Germinal center (tissue), 1 donor: ENCODE measurements at regions not wholly inside any gene's neighbourhood (a gene's known extent, or its start where the extent isn't known, plus 50 kb on each side); places are given as distances from the start of the nearest gene placed in this dataset.
"Not testable (repeated sequence)": the region's sequence is repeated elsewhere in the genome, so short reads cannot be mapped to it uniquely, and the experiment has no call there.

Source experiments
- DNase-seq: peaks from one replicate; pipeline ENCODE4 v3.0.0; 2012; ENCODE audit warnings: mixed read lengths, low spot score

DNA sequence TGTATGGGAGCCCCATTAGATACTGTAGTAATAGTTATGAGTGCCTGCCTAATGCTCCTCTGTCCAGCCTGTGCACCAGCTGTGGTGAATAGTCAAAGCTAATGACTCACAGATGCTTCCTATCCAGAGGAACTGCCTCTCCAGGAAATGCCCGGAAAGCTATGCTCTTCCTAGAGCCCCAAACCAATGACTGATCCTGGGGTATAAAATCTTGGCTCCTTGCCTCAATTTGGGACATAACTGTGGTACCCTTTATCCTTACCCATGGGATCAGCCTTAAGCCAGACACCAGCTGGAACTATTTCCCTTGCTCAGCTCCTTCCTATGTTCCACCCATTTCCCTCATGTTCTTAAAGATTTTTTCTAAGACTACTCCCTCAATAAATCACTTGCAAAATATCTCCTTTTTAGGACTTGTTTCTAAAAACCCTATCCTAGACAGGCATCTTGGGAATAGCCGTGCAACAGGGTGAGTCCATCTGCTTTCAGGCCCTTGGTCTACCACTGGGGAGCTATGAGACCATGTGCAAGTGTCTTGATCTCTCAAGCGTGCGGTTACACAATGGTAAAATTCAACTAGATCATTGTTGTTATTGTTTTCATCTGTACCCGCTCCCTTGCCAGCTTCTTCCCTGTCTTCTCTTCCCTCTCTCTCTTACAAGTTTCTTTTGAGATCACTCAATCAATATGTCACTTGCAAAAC lies 283.7 kb downstream of the BTBD3 start:
- DNase-seq, result no peak

GRCh38 chr20:12203399-12203798 lies 285.7 kb downstream of the BTBD3 start:
- no peak for DNase-seq

DNA sequence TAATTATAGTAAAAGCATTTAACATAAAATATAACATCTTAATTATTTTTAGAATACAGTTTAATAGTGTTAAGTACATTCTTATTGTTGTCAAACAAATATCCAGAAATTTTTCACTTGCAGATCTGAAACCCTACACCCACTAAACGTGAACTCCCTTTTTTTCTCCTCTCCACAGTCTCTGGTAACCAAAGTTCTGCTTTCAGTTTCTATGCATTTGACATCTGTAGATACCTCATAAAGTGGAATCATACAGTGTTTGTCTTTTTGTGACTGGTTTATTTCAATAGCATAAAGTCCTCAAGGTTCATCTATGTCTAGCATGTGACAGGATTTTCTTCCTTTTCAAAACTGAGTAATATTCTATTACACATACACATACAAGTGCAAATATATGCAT lies 286.3 kb downstream of the BTBD3 start:
- no peak for DNase-seq

GRCh38 chr20:12207875-12208274 lies 290.2 kb downstream of the BTBD3 start:
- no peak for DNase-seq

GRCh38 chr20:12210591-12210990 lies 292.9 kb downstream of the BTBD3 start:
- DNase-seq, result no peak

- DNase-seq, result no peak
Measured at GRCh38 chr20:12211361-12211760, 293.7 kb downstream of the BTBD3 start.

DNA sequence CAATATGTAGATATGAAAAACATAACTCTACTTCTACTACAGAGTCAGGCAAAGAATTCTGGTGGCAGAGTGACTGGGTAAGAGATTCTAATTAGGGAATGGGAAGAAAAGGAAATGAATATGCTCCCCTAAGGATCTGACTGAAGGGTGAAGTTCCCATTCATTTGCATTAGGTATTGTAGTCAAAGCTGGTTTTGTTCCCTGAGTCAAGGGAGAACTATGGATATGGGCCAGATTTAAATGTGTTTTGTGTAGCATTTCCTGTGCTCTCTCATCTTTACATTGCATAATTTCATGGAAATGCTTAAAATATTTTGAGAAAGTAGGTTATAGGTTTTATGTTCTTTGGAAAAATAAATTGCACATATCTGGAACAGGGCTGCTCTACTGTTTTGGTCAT lies 299.7 kb downstream of the BTBD3 start:
- DNase-seq, result no peak

GRCh38 chr20:12219798-12220197 lies 302.1 kb downstream of the BTBD3 start:
- DNase-seq, result no peak

- no peak for DNase-seq
Measured at GRCh38 chr20:12223057-12223456, 305.4 kb downstream of the BTBD3 start.

DNA sequence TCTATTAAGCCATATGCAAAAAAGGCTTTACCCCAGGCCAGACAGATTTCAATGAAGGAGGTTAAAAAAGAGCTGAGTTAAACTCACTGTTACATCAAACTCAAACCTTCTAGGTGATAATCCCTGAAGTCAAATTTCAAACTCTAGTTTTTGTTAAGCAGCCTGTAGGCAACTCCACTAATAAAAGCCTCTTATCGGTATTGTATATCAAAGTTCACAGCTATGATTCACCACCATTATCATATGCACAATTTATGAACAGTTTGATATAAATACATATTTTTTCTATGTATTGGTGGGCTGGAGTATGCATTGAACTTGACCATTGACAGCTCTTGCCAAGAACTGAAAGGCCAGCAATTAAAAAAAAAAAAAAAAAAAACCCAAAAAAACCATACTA lies 308.2 kb downstream of the BTBD3 start:
- DNase-seq, result no peak

DNA sequence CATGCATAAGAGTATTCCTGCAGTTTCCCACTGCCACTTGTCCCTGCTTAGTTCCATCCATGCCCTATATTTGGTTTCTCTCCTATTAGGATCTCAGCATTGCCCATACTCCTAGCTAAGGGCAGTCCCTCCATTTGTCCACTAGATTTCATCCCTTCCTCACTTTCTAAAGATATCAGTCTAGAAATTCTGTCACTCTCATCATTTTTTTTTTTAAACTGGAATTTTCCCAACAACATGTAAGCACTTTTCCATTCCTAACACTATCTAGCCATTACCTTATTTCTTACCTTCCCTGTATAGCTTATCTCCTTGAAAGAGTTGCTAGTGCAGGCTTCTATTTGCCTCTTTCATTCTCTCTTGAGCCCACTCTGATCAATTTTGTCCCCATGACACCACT lies 312.2 kb downstream of the BTBD3 start:
- DNase-seq, result no peak

GRCh38 chr20:12237772-12238171 lies 320.1 kb downstream of the BTBD3 start:
- DNase-seq, result no peak

- DNase-seq, result no peak
Measured at GRCh38 chr20:12241065-12241464, 323.4 kb downstream of the BTBD3 start.

DNA sequence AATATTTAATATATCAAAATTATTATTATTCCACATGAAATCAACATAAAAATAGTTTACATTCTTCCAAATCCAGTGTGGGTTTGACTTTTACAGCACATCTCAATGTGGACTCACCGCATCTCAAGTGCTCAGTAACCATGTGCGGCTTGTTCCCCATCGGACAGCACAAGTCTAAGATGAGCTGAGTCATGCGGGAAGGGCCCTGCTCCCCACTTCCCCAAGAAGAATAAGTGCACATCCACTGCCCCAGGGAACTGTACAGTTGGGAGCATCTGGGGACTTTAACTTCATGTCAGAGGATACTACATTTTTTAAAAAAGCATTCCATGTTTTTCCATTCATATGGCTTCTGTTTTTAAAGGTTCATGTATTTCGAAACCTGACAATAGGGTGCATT lies 325.6 kb downstream of the BTBD3 start:
- no peak for DNase-seq

DNA sequence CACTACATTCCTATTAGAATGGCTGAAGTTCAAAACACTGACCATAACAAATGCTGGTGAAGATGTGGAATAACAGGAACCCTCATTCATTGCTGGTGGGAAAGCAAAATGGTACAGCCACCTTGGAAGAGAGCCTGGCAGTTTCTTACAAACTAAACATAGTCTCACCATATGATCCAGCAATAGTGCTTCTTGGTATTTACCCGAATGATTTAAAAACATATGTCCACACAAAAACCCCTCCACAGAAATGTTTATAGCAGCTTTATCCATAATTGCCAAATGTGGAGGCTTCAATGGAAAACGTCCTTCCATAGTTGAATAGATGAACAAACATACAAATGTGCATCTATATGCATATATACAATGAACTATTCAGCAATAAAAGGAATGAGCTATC lies 330.8 kb downstream of the BTBD3 start:
- no peak for DNase-seq

GRCh38 chr20:12250661-12251060 lies 333.0 kb downstream of the BTBD3 start:
- not testable (repeated sequence) for DNase-seq

- no peak for DNase-seq
Measured at GRCh38 chr20:12252793-12253192, 335.1 kb downstream of the BTBD3 start.

DNA sequence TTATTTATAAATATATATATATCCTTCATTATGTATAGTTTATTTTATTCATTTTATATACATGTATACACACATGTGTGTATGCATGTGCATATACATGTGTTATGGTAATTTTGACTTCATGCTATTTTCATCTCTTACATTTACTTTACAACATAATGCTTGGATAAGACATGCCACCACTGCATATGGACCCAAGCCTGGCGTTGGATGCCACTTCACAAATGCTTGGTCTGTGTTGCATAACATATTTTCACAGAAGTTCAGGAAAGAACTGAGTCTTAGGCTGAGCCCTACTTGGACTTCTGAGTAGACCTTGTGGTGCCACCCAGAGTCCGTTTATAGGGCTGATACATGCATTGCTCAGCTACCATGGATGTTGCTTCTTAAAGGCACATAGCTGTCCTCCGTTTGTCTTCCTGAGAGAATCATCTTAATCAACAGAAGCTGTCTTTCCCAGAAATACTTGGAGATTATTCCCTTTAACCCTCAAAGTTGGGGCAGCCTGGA lies 337.8 kb downstream of the BTBD3 start:
- no peak for DNase-seq

DNA sequence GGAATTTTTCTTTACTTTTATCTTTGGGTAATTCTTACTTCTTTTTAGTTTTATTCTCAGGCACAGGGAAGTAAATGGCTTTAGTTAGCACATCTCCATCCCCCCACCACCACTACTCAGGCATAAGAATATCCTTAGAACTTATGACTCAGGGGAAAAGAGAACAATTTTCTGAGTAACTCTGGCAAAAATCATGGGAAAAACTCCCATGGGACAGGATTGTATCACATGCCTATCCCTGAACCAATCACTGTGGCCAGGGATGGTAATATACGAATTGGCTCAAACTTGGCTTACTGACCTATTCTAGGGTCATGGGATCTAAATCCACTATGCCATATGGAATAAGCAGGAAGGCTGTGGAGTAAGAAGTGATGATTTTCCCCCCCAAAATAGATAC lies 339.1 kb downstream of the BTBD3 start:
- no peak for DNase-seq

DNA sequence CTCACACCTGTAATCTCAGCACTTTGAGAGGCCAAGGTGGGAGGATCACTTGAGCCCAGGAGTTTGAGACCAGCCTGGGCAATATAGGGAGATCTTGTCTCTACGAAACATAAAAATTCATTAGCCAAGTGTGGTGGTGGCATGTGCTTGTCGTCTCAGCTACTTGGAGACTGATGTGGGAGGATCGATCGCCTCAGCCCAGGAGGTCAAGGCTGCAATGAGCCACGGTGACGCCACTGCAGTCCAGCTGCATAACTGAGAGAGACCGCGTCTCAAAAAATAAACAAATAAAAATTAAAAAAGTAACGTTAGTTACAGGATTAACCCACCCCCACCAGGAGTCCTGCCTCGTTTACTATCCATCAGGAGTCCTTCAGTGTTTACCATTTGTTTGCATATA lies 345.1 kb downstream of the BTBD3 start:
- DNase-seq, result no peak

- no peak for DNase-seq
Measured at GRCh38 chr20:12264711-12265110, 347.0 kb downstream of the BTBD3 start.

DNA sequence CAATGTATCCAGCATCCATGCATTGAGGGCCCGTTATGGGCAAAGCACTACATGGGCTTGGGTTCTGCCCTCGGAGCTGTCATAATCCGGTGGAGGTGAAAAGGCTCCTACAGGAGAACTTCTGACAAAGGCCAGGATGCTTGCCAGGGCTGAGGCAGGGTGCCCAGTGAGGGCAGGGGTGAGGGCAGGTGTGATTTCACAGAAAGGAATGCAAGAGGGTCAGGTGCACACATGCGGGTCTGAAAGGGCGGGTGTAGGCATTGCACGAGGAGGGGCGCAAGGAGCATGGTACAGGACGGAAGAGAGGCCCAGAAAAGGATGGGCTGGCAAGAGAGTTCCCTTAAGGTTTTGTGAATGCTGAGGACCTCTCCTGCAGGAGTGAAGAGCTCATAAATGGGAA lies 348.0 kb downstream of the BTBD3 start:
- no peak for DNase-seq

DNA sequence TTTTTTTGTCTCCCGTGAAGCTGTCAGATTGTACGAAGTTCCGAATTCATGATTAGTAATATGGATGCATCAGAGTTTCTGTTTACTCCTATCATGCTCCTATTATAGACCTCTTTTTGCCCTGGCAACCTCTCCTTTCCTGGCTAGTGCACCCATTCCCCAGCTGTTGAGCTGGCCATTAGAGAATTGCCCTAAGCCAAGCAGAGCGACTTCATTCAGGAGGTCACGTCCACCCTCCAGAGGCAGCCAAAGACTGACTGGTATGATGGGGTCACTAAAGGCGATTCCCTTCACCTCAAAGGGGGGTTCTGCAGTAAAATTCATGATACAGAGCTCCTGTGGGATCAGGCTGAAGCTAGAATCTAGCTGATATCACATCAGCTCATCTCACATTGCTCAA lies 351.9 kb downstream of the BTBD3 start:
- DNase-seq, result no peak

DNA sequence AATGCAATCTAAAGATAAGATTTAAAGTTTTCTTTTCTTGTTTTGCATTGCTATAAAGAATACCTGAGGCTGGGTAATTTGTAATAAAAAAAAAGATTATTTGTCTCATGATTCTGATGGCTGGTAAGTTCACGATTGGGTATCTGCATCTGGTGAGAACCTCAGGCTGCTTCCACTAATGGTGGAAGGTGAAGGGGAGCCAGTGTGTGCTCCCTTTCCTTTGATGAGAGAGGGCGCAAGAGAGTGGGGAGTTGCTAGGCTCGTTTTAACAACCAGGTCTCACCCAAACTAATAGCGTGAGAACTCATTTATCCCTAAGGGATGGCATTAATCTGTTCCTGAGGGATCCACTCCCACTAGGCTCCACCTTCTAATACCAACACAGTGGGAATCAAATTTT lies 353.2 kb downstream of the BTBD3 start:
- DNase-seq, result no peak
